ENCODE measurements at regions not wholly inside any gene's neighbourhood (a gene's known extent, or its start where the extent isn't known, plus 50 kb on each side); places are given as distances from the start of the nearest gene placed in this dataset.

DNA sequence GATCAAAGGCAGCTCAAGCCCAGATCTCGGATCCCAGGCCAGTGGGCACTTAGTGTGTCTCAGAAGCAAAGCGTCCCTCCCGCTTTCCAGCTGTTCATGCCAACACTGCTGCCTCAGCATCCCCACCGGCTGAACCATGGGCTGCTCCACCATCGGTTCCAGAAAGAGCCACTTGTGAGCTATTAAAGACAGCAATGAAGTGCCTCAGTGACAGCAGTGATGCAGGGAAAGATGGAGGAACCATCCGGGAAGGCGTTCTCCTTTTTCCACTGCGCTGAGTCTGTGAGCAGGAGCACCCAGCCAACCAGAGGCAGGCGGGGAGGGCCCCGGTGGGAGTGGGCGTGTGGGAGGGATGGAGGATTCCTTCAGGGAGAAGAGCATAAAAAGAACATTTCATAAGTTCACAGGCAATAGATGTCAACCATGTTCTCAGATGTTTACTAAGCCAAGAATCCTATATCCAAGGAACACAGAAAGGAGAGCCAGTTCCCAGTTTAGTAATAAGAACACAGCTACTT is 96.2 kb upstream of the MKI67 start:
- DNase-seq: no peak

DNA sequence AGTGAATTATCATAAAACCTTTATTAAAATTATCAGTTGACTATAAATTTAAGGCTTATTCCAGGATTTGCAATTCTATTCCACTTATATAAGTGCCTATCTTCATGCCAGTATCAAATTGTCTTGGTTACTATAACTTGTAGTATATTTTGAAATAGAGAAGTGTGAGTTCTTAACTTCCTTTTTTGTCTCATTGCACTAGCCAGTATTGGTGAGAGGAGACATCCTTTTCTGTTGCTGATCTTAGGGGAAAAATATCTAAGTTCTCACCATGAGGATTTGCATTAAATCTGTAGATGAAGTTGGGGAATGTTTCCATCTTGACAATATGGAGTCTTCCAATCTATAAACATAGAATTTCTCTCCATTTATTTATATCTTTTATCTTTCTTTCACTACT is 104.2 kb upstream of the MKI67 start:
- no peak for DNase-seq

DNA sequence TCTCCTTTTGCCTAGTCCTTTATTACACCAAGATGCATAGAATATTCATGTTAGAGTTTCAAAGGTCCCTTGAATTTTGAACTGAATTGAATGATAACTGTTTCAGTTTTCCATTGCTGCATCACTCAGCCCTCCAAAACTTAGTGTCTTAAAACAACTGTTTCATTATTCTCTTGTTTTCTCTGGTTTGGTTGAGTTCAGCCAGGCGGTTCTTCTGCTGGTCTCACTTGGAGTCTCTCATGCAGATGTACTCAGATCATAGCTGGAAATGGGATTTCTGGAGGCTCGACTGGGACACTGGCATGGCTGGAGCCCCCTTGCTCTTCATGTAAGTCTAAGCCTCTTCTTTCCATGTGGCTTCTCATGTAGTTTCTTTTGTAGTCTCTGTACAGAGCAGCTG is 107.2 kb upstream of the MKI67 start:
- no peak for DNase-seq

DNA sequence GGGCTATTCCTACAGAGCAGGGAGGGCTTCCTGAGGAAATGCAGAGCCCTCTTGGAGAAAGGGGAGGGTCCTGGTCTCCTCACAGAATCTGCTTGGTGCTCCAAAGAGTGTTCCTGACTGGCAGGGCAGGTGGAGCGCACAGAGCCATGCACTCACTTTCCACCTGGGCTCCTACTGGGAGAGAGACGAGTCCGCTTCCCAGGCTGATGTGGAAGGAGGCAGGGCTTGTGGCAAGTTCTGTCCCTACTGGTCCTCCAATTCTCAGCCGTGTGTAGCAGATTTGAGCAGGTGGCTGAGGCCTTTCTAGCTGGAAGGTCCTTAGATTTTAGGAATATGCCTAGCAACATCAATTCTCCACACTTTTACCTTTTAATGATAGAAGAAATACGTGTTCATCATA is 111.5 kb upstream of the MKI67 start:
- DNase-seq: no peak

DNA sequence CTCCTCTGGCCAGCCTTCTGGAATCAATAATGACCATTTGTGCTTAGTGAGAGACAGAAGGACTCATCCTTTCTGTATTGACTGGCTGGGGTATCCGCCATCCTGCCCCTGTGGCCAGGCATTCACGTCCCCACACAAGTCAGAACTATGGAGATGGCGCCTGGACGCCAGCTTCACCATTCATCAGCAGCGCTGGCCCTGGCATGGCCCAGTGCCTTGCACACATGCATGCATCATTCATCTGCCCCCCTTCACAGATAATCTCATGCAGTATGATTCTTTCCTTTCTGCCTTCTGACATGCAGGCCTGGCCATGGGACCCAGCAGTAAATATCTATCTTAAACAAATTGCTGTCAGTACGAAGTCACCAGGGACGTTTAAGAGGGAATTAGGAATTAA is 114.8 kb upstream of the MKI67 start:
- DNase-seq: no peak

DNA sequence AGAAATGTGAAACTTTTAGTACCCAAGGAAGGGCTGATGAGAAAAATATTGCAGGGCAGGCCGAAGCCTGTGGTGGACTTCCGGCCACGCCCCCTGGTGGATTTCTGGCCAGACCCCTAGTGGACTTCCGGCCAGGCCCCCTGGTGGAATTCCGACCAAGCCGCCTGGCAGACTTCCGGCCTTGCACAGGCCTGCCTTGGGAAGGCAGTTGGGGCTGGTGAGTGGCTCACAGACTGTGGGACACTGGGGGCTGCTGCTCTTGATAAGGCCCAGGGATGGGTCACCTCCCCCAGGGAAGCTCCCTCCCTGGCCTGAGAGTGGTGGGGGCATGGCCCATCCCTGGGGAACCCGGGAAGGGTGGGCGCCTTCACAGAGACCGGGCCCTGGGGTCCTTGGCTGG is 116.4 kb upstream of the MKI67 start:
- DNase-seq: no peak

DNA sequence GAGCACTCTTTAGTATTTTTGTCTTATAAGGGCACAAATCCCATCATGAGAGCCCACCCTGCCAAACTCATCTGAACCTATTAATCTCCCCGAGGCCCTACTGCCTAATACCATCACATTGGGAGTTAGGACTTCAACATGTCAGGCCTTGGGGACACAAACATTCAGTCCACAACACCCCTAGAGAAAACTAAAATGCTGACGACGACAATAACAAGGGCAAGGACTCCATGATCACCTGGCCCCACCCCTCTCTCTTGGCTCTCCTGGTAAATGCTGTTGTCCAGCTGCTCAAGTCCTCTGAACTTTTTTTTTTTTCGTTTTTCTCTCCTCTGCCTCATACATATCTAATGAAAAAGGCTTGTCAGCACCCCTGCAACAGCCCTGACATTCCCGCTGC is 118.8 kb upstream of the MKI67 start:
- DNase-seq: no peak

GRCh38 chr10:128247576-128247975 is 121.4 kb upstream of the MKI67 start:
- no peak for DNase-seq

DNA sequence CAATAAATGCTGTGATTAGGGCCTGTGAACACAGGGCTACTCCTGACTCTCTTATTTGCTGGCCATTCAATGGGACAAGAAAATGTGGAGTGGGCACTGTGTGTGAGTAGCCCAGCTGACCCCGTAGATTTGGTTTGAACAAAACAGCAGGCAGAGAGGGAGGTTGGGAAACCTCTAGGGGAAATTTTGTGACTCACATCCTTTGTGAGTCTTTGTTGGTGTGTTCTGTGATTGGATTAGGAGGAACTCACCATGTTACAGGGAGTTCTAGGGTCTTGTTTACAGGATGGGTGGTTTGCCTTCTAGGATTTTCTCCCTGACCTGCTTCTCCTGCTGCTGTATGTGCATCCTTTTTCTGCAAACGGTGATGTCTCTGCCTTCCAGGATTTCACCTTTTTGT is 128.3 kb upstream of the MKI67 start:
- DNase-seq: no peak

DNA sequence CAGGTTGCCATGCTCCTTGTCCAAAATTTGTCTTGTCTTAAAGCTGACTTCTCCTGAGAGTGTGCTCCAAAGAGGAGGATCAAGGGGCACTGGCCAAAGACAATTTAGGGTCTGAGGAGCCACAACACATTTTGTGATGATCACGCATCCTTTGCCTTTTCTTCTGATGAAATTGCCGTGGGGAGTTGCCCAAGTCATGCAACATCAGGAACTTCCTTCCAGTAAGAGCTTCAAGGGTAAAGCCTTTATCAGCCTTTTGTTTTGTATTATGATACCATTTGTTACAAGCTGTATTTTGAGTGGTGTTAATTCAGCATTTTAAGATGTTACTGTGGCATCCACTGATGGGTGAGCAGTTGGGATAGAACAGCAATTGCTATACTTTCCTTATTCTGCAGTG is 131.2 kb upstream of the MKI67 start:
- no peak for DNase-seq

DNA sequence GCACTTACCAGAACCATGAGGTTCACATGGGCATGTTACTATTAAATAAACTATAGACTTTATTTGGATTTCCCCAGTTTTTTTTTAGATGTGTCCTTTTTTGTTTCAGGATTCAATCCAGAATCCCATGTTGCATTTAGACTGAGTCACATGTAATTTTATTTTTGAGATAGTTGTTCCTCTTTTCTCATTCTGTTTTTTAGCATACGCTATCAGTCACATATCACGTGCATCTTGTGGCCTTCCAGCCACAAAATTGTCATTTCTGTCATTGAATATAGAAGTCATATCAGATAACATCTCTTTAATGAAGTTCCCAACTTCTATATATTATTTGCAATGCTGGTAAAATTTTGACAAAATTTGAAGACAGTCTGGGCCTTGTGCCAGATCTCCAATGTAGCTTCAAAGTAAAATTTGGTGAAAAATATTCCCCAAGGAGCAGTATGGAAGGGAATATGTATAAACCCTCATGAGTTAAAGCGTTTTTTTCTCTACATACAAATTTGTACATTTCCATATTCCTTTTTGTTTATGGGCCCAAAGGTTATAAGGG is 132.3 kb upstream of the MKI67 start:
- DNase-seq: no peak

DNA sequence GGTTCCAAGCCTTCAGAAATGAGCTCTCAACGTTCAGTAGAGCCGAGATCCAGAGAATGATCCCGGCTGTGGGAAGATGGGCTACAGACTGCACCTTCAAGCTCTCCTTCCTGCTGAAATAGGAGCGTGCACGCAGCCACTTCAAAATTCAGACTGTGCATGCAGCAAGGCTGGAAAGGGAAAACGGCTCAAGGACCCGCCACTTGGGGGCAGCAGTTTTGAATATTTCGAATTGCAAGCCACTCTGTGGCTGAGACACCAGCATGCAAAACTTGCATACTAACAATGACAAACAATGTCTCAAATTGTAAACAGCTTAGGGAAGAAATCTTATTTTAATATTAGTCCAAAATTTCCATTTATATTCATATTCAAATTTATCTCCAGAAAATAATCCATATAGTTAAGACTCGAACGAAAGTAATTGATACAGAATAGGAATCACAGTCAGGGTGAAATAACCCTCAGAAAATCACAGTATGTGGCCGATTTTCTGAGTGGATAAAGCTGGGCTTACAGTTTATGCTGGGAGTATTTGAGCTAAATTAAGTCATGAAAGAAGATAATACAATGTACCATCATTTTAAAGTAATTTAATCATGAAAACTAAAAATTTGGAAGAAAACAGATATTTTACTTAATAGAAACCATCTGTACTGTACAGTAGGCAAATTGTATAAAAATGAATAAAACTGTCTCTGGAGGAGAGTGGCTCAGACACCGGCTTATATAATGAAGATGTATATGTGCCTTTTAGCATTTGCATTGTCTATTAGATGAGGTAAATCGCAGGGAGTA is 137.9 kb upstream of the MKI67 start:
- peak; percentile 18 to 32 for DNase-seq

DNA sequence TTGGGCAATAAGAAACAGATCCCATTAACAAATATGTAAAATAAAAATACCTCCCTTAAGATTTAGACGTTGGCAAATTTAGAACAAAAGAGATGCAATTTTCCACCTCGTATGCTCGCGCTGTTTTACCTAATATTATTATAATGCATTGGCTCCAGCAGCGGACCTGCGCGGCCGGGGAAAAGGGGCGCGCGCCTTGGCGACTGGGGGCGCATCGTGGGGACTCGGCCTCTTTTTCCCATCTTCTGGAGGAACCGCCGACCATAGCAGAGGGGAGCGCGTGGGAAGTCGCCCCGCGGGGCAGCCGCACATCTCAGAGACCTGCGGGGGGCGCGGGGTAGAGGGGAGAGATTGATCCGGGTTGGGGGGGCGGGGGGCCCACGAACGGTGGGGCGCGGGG is 139.4 kb upstream of the MKI67 start:
- DNase-seq: no peak

- DNase-seq: no peak
Measured at GRCh38 chr10:128267581-128267980, 141.4 kb upstream of the MKI67 start.

GRCh38 chr10:128268015-128268722 is 141.9 kb upstream of the MKI67 start:
- no peak for DNase-seq

DNA sequence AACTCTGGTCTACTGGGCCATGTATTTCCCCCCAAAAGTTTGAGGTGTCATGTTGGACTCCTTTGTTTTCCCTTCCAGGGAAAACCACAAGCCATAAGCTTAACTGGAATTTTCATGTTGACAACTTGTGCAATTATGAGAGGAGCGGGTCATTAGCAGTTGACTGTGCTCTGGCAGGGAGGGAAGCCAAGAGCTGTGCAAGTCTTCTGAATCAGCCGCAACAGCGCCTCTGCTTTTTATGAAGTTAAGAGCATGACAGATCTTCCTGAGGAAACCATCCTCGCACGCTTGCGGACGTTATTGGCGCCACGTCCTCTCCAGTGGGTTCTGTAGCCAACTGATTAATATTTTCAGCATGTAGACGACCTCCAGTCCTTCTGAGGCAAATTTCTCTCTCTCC is 148.7 kb upstream of the MKI67 start:
- DNase-seq: no peak

GRCh38 chr10:128275388-128276177 is 149.4 kb upstream of the MKI67 start:
- DNase-seq: no peak

- DNase-seq: no peak
Measured at GRCh38 chr10:128277267-128277840, 151.1 kb upstream of the MKI67 start.

GRCh38 chr10:128278362-128278761 is 152.1 kb upstream of the MKI67 start:
- DNase-seq: no peak

GRCh38 chr10:128280271-128280670 is 154.0 kb upstream of the MKI67 start:
- no peak for DNase-seq

DNA sequence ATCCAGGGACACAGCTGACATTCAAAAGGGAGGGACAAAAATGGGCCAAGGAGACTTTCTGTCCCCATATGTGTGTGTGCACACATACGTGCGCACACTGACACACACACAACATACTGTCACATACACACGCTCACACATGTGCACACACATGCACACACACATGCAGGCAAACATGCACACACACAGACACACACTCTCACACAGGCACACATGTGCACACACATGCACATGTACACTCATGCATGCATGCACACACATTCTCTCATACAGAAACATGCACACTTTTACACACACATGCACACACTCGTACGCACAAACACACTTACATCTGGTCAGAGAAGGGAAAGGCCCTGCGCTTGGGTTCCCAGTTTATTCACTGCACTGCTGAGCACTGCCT is 155.1 kb upstream of the MKI67 start:
- no peak for DNase-seq

DNA sequence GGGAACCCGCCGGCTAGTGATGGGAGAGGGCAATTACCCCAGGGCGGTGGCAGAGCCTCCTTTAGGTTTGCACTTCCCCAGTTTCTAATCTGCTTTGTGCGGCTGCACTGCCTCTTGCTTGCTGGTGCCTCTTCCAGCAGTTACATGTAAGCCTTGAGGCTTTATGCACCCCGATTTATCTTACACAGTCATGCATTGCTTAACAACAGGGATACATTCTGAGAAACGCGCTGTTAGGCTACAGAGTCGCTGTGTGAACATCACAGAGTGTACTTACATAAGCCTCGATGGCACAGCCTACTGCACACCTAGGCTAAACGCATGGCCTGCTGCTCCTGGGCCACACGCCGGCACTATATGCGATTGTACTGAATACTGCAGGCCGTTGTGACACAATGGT is 155.6 kb upstream of the MKI67 start:
- DNase-seq: no peak

All from CD4-positive, alpha-beta T cell treated with Interleukin-4 for 1 hour (primary cell).